Tibial artery (tissue), 4 donors: ENCODE measurements at regions not wholly inside any gene's neighbourhood (a gene's known extent, or its start where the extent isn't known, plus 50 kb on each side); places are given as distances from the start of the nearest gene placed in this dataset.

ENCODE experiments used
- DNase-seq, 2 donors: peaks; one replicate each; pipeline ENCODE4 v3.0.0-alpha.2; 2019
- H3K27ac ChIP-seq, 2 donors: fragments of 200-600 bp; sonication (generic) in 1 of 2; 1 replicate in 1 of 2; 2 replicates in 1 of 2; pipeline ENCODE4 v1.5.1; 2018 to 2019; ENCODE audit warnings: mild to moderate bottlenecking in 1 of 2
- H3K27me3 ChIP-seq, 2 donors: fragments of 200-600 bp; sonication (generic) in 1 of 2; one replicate each; pipeline versions ENCODE4 v1.5.1 to v1.6.0; 2016 to 2019
- H3K36me3 ChIP-seq, 3 donors: fragments of 200-600 bp; sonication (generic) in 2 of 3; one replicate each; pipeline ENCODE4 v1.5.1; 2016 to 2019; ENCODE audit warnings: mild to moderate bottlenecking in 2 of 3
- H3K4me1 ChIP-seq, 4 donors: fragments of 200-600 bp; sonication (generic) in 2 of 4; 1 replicate in 3 of 4; 2 replicates in 1 of 4; pipeline ENCODE4 v1.5.1; 2016 to 2019
- H3K4me3 ChIP-seq, 2 donors: fragments of 200-600 bp; sonication (generic) in 1 of 2; 1 replicate in 1 of 2; 2 replicates in 1 of 2; pipeline ENCODE4 v1.5.1; 2018 to 2019; ENCODE audit warnings: mild to moderate bottlenecking in 2 of 2
- H3K9me3 ChIP-seq, 3 donors: fragments of 200-600 bp; sonication (generic) in 1 of 3; one replicate each; pipeline ENCODE4 v1.5.1; 2016 to 2019
- CTCF ChIP-seq, 2 experiments: fragments of 200-600 bp in 1 of 2; fragments of 450-650 bp in 1 of 2; IDR thresholded peaks; one replicate each; pipeline ENCODE4 v1.5.1; 2017 to 2019; ENCODE audit warnings: antibody characterized with exemption in 2 of 2, mild to moderate bottlenecking in 1 of 2, moderate library complexity in 1 of 2
- intact Hi-C: fragments of 100-400 bp; cut with DNase I; formaldehyde crosslinking; loops from one replicate; pipeline ENCODE4 v1.15.0; 2023; ENCODE audit warnings: low total_unique reads

GRCh38 chr12:67111182-67111581, 158.0 kb upstream of the CAND1 start:
- H3K36me3 ChIP-seq, result no peaks in the 10 kb centered on the region
- no peak for DNase-seq
- TF ChIP-seq CTCF (IDR thresholded peaks at IDR 0.05), result no peak
- no peak overlapping the region for H3K27ac ChIP-seq
- H3K9me3 ChIP-seq, result peaks cover 0 to 6% (median 0%) of the 10 kb centered on the region in 3 donors
- intact Hi-C loops, result no loop called here
- H3K4me3 ChIP-seq, result no peak overlapping the region
- no peaks in the 10 kb centered on the region for H3K4me1 ChIP-seq
- peaks cover 0 to 2% of the 10 kb centered on the region in 2 donors for H3K27me3 ChIP-seq

- Histone ChIP-seq H3K4me1 (no peaks in the 10 kb centered on the region), H3K36me3 (no peaks in the 10 kb centered on the region), H3K27ac (no peak overlapping the region), H3K27me3 (peaks cover 0 to 2% of the 10 kb centered on the region in 2 donors), H3K4me3 (no peak overlapping the region), H3K9me3 (peaks cover 0 to 4% (median 0%) of the 10 kb centered on the region in 3 donors)
- DNase-seq, result no peak
- intact Hi-C loops, result no loop called here
- TF ChIP-seq CTCF (IDR thresholded peaks at IDR 0.05), result no peak
Observed at GRCh38 chr12:67112586-67112985, 156.6 kb upstream of the CAND1 start.

- no peak overlapping the region for H3K27ac ChIP-seq
- H3K9me3 ChIP-seq, result no peaks in the 10 kb centered on the region
- H3K4me1 ChIP-seq, result no peaks in the 10 kb centered on the region
- no peak for TF ChIP-seq CTCF (IDR thresholded peaks at IDR 0.05)
- H3K4me3 ChIP-seq, result no peak overlapping the region
- peaks cover 0 to 2% of the 10 kb centered on the region in 2 donors for H3K27me3 ChIP-seq
- DNase-seq, result no peak
- no peaks in the 10 kb centered on the region for H3K36me3 ChIP-seq
- intact Hi-C loops, result no loop called here
Observed at GRCh38 chr12:67116134-67116533, 153.0 kb upstream of the CAND1 start.

GRCh38 chr12:67122584-67122983, 146.6 kb upstream of the CAND1 start:
- Histone ChIP-seq H3K36me3 (no peaks in the 10 kb centered on the region), H3K4me3 (no peak overlapping the region), H3K27me3 (no peaks in the 10 kb centered on the region), H3K4me1 (no peaks in the 10 kb centered on the region), H3K9me3 (no peaks in the 10 kb centered on the region), H3K27ac (no peak overlapping the region)
- no peak for DNase-seq
- intact Hi-C loops, result no loop called here
- TF ChIP-seq CTCF (IDR thresholded peaks at IDR 0.05), result no peak

GRCh38 chr12:67137256-67137655, 131.9 kb upstream of the CAND1 start:
- intact Hi-C loops, result no loop called here
- H3K4me3 ChIP-seq, result no peak overlapping the region
- DNase-seq, result no peak
- TF ChIP-seq CTCF (IDR thresholded peaks at IDR 0.05), result no peak
- H3K4me1 ChIP-seq, result no peaks in the 10 kb centered on the region
- H3K9me3 ChIP-seq, result no peaks in the 10 kb centered on the region
- no peaks in the 10 kb centered on the region for H3K36me3 ChIP-seq
- no peak overlapping the region for H3K27ac ChIP-seq
- H3K27me3 ChIP-seq, result no peaks in the 10 kb centered on the region
